B cell (primary cell): ENCODE measurements at regions not wholly inside any gene's neighbourhood (a gene's known extent, or its start where the extent isn't known, plus 50 kb on each side); places are given as distances from the start of the nearest gene placed in this dataset.

Source experiments
- ATAC-seq: fragments of 200-7000 bp; cut with Tn5 transposase; one replicate; pipeline ENCODE4 v1.10.0; 2021; ENCODE audit warnings: low read depth, mild to moderate bottlenecking, moderate number of reproducible peaks, moderate library complexity
- CTCF ChIA-PET: fragments of 350-600 bp; sonication (Branson Sonifier 250); formaldehyde crosslinking; loops from one replicate; lab custom pipeline; 2021; ENCODE audit warnings: antibody characterized with exemption, inconsistent platforms; lab: Charles Lee
- POLR2A ChIA-PET: fragments of 350-600 bp; sonication (Branson Sonifier 250); formaldehyde crosslinking; loops from one replicate; lab custom pipeline; 2021; ENCODE audit warnings: antibody characterized with exemption; lab: Charles Lee
- DNase-seq: peaks from one replicate; pipeline ENCODE4 v3.0.0; 2013
- H2AFZ ChIP-seq: 2 replicates; pipeline ENCODE4 v1.6.1; 2012; ENCODE audit warnings: mild to moderate bottlenecking, low read depth, low read length; ENCODE audit not compliant: insufficient read depth, poor library complexity, severe bottlenecking
- H3K27ac ChIP-seq, 2 donors: 1 replicate in 1 of 2; 2 replicates in 1 of 2; pipeline ENCODE4 v1.5.1; 2012 to 2013; ENCODE audit warnings: low read length in 2 of 2, mild to moderate bottlenecking in 2 of 2, moderate library complexity in 1 of 2
- H3K27me3 ChIP-seq, 4 experiments: fragments of 200-600 bp in 1 of 4; sonication (generic) in 1 of 4; replicated peaks in 1 of 4; 1 replicate in 2 of 4; 2 replicates in 2 of 4; pipeline versions ENCODE4 v1.6.1 to v1.7.0; 2013 to 2016; ENCODE audit warnings: low read length in 3 of 4, mild to moderate bottlenecking in 2 of 4, mixed read lengths in 1 of 4, moderate library complexity in 1 of 4; ENCODE audit not compliant: insufficient read depth in 4 of 4, control insufficient read depth in 3 of 4; ENCODE audit errors: control extremely low read depth in 1 of 4
- H3K36me3 ChIP-seq, 2 experiments: replicated peaks in 1 of 2; 1 replicate in 1 of 2; 2 replicates in 1 of 2; pipeline versions ENCODE4 v1.6.1 to v1.7.1; 2013; ENCODE audit warnings: low read length in 1 of 2; ENCODE audit not compliant: insufficient read depth in 2 of 2, control insufficient read depth in 1 of 2; ENCODE audit errors: control extremely low read depth in 1 of 2, extremely low read depth in 1 of 2
- H3K4me1 ChIP-seq, 2 donors: fragments of 200-600 bp in 1 of 2; sonication (generic) in 1 of 2; 1 replicate in 1 of 2; 2 replicates in 1 of 2; pipeline versions ENCODE4 v1.5.1 to v1.6.1; 2013 to 2017; ENCODE audit warnings: low read length in 2 of 2; ENCODE audit not compliant: control insufficient read depth in 2 of 2, insufficient read depth in 2 of 2
- H3K4me2 ChIP-seq: replicated peaks from 2 replicates; pipeline ENCODE3; 2012; ENCODE audit warnings: mild to moderate bottlenecking, low read depth, low read length; ENCODE audit not compliant: poor library complexity, severe bottlenecking
- H3K4me3 ChIP-seq, 5 experiments: fragments of 200-600 bp in 1 of 5; sonication (generic) in 1 of 5; 1 replicate in 3 of 5; 2 replicates in 2 of 5; pipeline versions ENCODE4 v1.5.1 to v1.7.0; 2011 to 2016; ENCODE audit warnings: low read length in 4 of 5, mild to moderate bottlenecking in 4 of 5, low read depth in 2 of 5, control low read depth in 1 of 5, moderate library complexity in 1 of 5; ENCODE audit not compliant: insufficient read depth in 1 of 5; ENCODE audit errors: control extremely low read depth in 1 of 5, extremely low read depth in 1 of 5
- H3K79me2 ChIP-seq: fragments of 200-600 bp; sonication (generic); one replicate; pipeline ENCODE4 v1.6.0; 2016; ENCODE audit warnings: low read length; ENCODE audit not compliant: control insufficient read depth, insufficient read depth
- H3K9ac ChIP-seq: fragments of 200-600 bp; sonication (generic); 2 replicates; pipeline ENCODE4 v1.6.1; 2017; ENCODE audit warnings: mild to moderate bottlenecking, low read length, moderate library complexity
- H3K9me3 ChIP-seq, 3 donors: one replicate each; pipeline versions ENCODE4 v1.6.1 to v1.7.1; 2013; ENCODE audit warnings: low read length in 2 of 3; ENCODE audit not compliant: control insufficient read depth in 2 of 3, insufficient read depth in 1 of 3; ENCODE audit errors: control extremely low read depth in 1 of 3
- H4K20me1 ChIP-seq: 2 replicates; pipeline ENCODE4 v1.6.0; 2012; ENCODE audit warnings: mild to moderate bottlenecking, low read length; ENCODE audit not compliant: insufficient read depth, control insufficient read depth, poor library complexity, severe bottlenecking
- H3K27ac Mint-ChIP-seq: one replicate; pipeline ENCODE4 v1.8.0; 2021; ENCODE audit warnings: mixed read lengths
- H3K27me3 Mint-ChIP-seq: one replicate; pipeline ENCODE4 v1.8.0; 2021; ENCODE audit warnings: mixed read lengths
- H3K4me1 Mint-ChIP-seq: one replicate; pipeline ENCODE4 v1.8.0; 2021; ENCODE audit warnings: mixed read lengths
- H3K4me3 Mint-ChIP-seq: one replicate; pipeline ENCODE4 v1.8.0; 2021; ENCODE audit warnings: mixed read lengths
- H3K9me3 Mint-ChIP-seq: one replicate; pipeline ENCODE4 v1.8.0; 2022; ENCODE audit warnings: mixed read lengths; ENCODE audit not compliant: insufficient read depth
- CTCF ChIP-seq: fragments of 200-600 bp; IDR thresholded peaks from one replicate; pipeline ENCODE4 v1.8.0; 2022; ENCODE audit warnings: antibody characterized with exemption, mild to moderate bottlenecking
- EZH2 ChIP-seq: IDR thresholded peaks from 2 replicates; pipeline ENCODE4 v1.6.1; 2012; ENCODE audit warnings: borderline replicate concordance, low read depth, mild to moderate bottlenecking, moderate library complexity, low read length; ENCODE audit not compliant: insufficient read depth, poor library complexity, severe bottlenecking
- WGBS: methylation state at CpG from one replicate; pipeline ENCODE4 v1.1.5; 2013; ENCODE audit warnings: missing lambda C conversion rate; ENCODE audit not compliant: insufficient coverage; 5-methylcytosine and 5-hydroxymethylcytosine counted together
- intact Hi-C: fragments of 100-400 bp; cut with micrococcal nuclease; formaldehyde crosslinking; loops from one replicate; pipeline ENCODE4 v1.10.0; 2022

- Mint-ChIP-seq H3K27me3 (no peaks in the 10 kb centered on the region), H3K27ac (no peak overlapping the region), H3K4me3 (no peak overlapping the region), H3K9me3 (no peaks in the 10 kb centered on the region), H3K4me1 (no peaks in the 10 kb centered on the region)
- intact Hi-C loops: no loop called here
- no peak overlapping the region for H3K4me2 ChIP-seq
- H3K4me3 ChIP-seq: no peak overlapping the region
- no peaks in the 10 kb centered on the region for H4K20me1 ChIP-seq
- H3K4me1 ChIP-seq: no peaks in the 10 kb centered on the region
- DNase-seq (no peak), ATAC-seq (no peak)
- no peak overlapping the region for H2AFZ ChIP-seq
- WGBS: 86% methylated on average over 2 of the region's 2 CpGs
- H3K27me3 ChIP-seq: no peaks in the 10 kb centered on the region
- TF ChIP-seq CTCF (no peak), EZH2 (no peak)
- CTCF ChIA-PET: no interaction called here
- no peaks in the 10 kb centered on the region for H3K36me3 ChIP-seq
- H3K9me3 ChIP-seq: no peaks in the 10 kb centered on the region
- no peaks in the 10 kb centered on the region for H3K79me2 ChIP-seq
- POLR2A ChIA-PET: no interaction called here
- H3K9ac ChIP-seq: no peak overlapping the region
- no peak overlapping the region for H3K27ac ChIP-seq
Observed at GRCh38 chr13:74709226-74709625, 575.0 kb upstream of the KLF12 start.

GRCh38 chr13:74708629-74709028, 574.4 kb upstream of the KLF12 start:
- ATAC-seq (no peak), DNase-seq (no peak)
- H3K79me2 ChIP-seq: no peaks in the 10 kb centered on the region
- CTCF ChIA-PET: no interaction called here
- no CpG with 5 or more reads among the region's 3 CpGs for WGBS
- intact Hi-C loops: no loop called here
- H3K4me1 Mint-ChIP-seq: no peaks in the 10 kb centered on the region
- H3K27me3 Mint-ChIP-seq: no peaks in the 10 kb centered on the region
- no peak overlapping the region for H2AFZ ChIP-seq
- no peak overlapping the region for H3K4me3 ChIP-seq
- no peak overlapping the region for H3K4me3 Mint-ChIP-seq
- H3K27me3 ChIP-seq: no peaks in the 10 kb centered on the region
- POLR2A ChIA-PET: no interaction called here
- no peaks in the 10 kb centered on the region for H3K4me1 ChIP-seq
- H3K4me2 ChIP-seq: no peak overlapping the region
- no peak overlapping the region for H3K9ac ChIP-seq
- H3K36me3 ChIP-seq: no peaks in the 10 kb centered on the region
- no peak overlapping the region for H3K27ac Mint-ChIP-seq
- H3K9me3 Mint-ChIP-seq: no peaks in the 10 kb centered on the region
- no peaks in the 10 kb centered on the region for H4K20me1 ChIP-seq
- H3K9me3 ChIP-seq: no peaks in the 10 kb centered on the region
- TF ChIP-seq EZH2: no peak
- no peak for TF ChIP-seq CTCF
- H3K27ac ChIP-seq: no peak overlapping the region
